HG03060 (cell line): ENCODE measurements at regions not wholly inside any gene's neighbourhood (a gene's known extent, or its start where the extent isn't known, plus 50 kb on each side); places are given as distances from the start of the nearest gene placed in this dataset.
"Not testable (repeated sequence)": the region's sequence is repeated elsewhere in the genome, so short reads cannot be mapped to it uniquely, and the experiment has no call there.

Experiments
- ATAC-seq: cut with Tn5 transposase; IDR thresholded peaks from one replicate; pipeline ENCODE4 v1.9.1; 2021; ENCODE audit warnings: low read depth, moderate number of reproducible peaks; ENCODE audit not compliant: unreplicated experiment

- no peak for ATAC-seq
These were observed 114.2 kb upstream of the NR5A2 start for GRCh38 chr1:199913318-199913717.

DNA sequence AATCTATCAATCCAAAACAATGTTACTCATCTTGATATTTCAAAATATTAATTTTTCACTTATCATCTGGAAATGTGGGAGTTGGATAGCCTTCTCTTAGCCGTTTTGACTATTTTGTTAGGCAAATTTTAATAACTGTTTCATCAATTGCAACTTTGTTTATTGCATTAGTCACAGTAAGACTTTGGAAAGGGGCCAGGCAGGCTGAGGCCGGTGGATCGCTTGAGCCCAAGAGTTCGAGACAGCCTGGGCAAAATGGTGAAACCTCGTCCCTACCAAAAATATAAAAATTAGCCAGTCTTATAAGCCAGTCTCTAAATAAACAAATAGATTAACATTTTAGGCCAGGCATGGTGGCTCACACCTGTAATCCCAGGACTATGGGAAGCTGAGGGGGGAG lies 113.0 kb upstream of the NR5A2 start:
- ATAC-seq, result no peak

- ATAC-seq, result no peak
These were observed 109.2 kb upstream of the NR5A2 start for GRCh38 chr1:199918196-199918769.

DNA sequence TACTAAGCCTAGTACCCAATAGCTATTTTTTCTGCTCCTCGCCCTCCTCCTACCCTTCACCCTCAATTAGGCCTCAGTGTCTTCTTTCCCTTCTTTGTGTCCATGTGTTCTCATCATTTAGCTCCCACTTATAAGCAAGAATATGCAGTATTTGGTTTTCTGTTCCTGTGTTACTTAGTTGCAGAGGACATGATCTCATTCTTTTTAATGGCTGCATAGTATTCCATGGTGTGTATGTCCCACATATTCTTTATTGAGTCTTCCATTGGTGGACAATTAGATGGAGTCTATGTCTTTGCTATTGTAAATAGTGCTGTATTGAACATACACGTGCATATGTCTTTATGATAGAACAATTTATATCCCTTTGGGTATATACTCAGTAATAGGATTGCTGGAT lies 106.9 kb upstream of the NR5A2 start:
- ATAC-seq, result no peak

DNA sequence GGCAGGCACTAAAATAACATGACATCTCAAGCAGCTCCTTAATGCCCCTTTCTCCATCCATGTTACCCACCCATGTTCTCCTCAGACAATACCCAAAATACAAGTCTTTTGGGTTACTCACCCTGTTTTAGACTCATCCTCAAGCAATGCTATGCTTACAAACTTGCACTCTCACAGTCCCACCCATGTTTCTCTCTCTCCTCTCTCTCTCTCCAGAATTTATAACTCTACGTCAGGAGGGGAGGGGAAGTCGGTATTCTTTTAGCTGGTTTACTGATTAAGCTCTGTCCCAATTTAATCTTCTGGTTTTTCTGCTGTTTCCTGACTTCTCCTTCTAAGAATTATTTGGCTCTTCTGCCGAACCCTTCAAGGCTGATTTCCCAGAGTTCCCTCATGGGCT lies 98.0 kb upstream of the NR5A2 start:
- no peak for ATAC-seq

GRCh38 chr1:199930067-199930466 lies 97.4 kb upstream of the NR5A2 start:
- not testable (repeated sequence) for ATAC-seq

GRCh38 chr1:199931666-199932377 lies 95.7 kb upstream of the NR5A2 start:
- no peak for ATAC-seq

GRCh38 chr1:199932462-199932861 lies 95.0 kb upstream of the NR5A2 start:
- no peak for ATAC-seq

DNA sequence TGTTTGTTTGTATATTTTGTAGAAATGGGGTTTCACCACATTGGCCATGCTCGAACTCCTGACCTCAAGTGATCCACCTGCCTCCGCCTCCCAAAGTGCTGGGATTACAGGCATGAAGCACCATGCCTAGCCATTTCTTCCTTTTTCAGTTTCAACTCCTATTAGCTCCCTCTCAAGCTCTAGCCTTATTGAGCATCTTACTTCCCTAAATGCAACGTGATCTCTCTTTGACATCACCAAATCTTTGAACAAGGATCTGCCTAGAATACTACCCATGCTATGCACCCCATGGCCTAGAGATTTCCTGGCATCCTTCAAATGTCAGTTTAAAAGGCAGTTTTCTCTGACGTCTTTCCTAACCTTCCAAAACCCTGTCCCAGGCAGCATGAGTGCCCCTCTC lies 91.1 kb upstream of the NR5A2 start:
- no peak for ATAC-seq

DNA sequence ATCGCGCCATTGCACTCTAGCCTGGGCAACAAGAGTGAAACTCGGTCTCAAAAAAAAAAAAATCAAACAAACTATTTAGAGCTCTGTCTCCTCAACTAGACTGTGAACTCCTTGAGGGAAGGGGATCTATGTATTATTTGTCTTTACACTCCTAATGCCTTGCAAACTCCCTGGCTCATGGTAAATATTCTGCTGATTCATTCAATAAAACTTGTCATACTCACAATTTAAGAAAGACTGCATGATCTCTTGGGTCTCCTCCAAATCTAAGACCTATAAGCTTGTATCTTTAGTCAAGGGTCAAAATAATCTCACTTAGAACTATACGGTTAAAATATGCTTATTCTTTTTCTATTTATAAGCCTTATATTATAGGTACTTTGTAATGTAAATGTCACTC lies 90.3 kb upstream of the NR5A2 start:
- no peak for ATAC-seq

DNA sequence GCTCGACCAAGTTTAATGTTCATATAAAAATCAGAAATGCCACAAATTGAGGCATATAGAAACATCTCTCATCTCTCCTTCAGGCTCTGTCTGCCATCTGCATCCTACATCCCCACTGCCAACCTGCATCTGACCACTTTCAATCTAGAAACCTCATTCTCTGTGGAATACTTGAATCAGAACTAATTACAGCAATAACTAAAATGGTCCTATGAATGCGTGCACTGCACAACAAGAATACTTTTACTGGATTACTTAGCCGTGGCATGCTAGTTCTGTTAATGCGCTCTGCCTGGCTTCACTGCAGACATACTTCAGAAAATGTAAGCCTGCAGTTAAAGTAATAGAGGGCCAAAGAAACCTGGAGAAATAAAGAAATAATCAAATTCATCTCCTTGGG lies 89.8 kb upstream of the NR5A2 start:
- ATAC-seq, result no peak

DNA sequence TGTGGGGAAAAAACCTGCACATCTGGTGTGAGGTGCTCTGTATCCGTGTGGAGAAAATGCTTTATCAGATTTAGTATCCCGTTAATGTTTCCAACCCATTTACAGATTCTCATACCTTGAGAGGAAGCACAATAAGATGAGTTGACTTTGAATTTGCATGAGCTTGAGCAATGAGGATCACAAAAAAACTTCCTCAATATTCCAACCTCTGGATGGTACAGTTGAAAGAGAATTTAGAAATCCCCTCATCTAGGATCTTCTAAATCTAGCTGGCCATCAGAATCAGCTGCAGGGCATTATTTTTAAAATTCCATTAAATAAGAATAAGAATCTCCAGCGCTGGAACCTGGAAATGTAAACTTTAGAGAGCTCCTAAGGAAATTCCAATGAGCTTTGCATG lies 82.5 kb upstream of the NR5A2 start:
- ATAC-seq, result no peak

GRCh38 chr1:199945591-199945990 lies 81.9 kb upstream of the NR5A2 start:
- ATAC-seq, result no peak

DNA sequence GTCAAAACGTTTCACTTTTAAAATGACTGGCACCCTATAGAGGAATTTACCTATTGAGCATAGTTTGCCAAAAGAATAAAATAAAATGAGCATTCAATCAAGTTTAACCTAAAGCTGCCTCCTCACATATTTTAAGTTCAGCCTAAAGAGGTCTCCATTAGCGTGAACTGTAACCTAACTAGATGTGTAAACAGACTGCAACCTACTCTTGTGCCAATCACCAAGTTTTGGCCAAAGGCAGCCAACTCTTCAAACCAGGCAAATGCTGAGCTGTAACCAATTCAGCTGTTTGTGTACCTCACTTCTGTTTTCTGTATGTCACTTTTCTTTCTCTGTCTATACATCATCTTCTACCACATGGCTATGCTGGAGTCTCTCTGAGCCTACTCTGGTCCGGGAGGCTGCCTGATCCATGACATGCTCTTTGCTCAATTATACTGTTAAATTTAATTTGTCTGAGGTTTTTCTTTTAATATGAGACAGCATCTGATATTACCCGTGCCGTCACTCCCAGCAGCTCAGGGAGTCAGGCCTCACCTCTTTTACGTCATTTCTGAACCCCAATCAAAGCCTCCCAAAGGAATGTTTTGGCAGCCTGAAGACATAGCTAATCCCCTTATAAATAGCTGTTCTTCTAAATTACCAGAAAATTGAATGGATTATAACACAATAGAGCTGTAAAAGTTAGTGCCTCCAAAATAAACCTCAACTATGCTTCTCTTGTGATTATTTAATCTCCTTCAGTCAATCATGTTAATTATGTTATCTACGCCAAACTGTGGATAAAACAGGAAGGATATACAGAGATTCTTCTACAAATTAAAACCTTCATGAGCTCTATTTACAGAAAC lies 81.0 kb upstream of the NR5A2 start:
- no peak for ATAC-seq

GRCh38 chr1:199948587-199949280 lies 78.8 kb upstream of the NR5A2 start:
- ATAC-seq, result no peak

- not testable (repeated sequence) for ATAC-seq
These were observed 76.5 kb upstream of the NR5A2 start for GRCh38 chr1:199951005-199951404.

DNA sequence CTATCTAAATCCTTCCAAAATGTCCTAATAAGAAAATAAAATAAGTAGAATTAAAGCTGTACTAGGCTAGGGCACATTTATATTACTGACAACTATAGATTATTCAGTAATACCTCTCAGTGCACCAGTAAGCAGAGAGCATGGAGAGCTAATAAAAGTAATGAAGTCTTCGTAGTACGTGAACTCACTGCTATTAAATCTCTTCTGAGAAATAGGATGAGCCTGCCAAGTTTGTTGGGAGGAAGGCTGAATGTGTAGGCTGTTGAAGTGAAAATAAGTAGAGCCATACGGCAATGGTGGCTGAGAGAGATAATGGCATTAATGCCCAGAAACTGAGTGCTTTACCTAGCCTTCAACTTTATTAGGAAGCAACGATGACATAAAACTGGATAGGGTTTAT lies 73.9 kb upstream of the NR5A2 start:
- no peak for ATAC-seq

GRCh38 chr1:199954699-199955098 lies 72.8 kb upstream of the NR5A2 start:
- ATAC-seq, result no peak

DNA sequence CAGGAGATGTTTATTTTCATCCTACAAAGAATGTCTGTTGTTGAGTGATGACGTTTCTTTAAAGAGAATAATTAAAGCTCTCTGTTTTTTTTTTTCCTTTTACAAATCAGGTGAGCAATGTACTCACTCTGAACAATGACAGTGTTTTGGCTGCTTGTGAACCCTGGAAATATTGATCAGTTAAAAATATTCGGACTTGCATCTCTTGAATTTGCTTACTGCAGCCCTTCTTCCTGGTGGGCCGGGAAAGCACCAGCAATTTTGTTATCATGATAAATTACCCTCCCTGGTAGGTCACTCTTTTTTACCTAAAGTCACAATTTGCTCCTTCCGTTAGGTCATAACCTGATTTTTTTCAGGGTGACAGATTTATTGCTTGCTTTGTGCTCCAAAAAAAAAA lies 72.3 kb upstream of the NR5A2 start:
- ATAC-seq, result no peak

- ATAC-seq, result no peak
These were observed 71.5 kb upstream of the NR5A2 start for GRCh38 chr1:199956005-199956404.
